ENCODE measurements at regions not wholly inside any gene's neighbourhood (a gene's known extent, or its start where the extent isn't known, plus 50 kb on each side); places are given as distances from the start of the nearest gene placed in this dataset.

DNA sequence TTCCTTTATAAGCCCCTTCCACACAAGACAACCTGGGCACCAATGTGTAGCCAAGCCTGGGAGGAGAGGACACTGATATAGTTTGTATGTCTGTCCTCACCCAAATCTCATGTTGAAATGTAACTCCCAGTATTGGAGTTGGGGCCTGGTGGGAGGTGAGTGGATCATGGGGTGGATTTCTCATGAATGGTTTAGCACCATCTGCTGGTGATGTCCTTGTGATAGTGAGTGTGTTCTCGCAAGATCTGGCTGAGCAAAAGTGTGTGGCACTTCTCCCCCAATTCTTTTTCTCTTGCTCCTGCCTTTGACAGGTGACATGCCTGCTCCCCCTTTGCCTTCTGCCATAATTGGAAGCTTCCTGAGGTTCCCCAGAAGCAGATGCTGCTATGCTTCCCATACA, 135.8 kb downstream of the USP31 start:
- TF ChIP-seq, protein P1, sequence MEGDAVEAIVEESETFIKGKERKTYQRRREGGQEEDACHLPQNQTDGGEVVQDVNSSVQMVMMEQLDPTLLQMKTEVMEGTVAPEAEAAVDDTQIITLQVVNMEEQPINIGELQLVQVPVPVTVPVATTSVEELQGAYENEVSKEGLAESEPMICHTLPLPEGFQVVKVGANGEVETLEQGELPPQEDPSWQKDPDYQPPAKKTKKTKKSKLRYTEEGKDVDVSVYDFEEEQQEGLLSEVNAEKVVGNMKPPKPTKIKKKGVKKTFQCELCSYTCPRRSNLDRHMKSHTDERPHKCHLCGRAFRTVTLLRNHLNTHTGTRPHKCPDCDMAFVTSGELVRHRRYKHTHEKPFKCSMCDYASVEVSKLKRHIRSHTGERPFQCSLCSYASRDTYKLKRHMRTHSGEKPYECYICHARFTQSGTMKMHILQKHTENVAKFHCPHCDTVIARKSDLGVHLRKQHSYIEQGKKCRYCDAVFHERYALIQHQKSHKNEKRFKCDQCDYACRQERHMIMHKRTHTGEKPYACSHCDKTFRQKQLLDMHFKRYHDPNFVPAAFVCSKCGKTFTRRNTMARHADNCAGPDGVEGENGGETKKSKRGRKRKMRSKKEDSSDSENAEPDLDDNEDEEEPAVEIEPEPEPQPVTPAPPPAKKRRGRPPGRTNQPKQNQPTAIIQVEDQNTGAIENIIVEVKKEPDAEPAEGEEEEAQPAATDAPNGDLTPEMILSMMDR (IDR thresholded peaks at IDR 0.05), result no peak
- TF ChIP-seq POLR2A (IDR thresholded peaks at IDR 0.05) (no peak), EP300 (IDR thresholded peaks at IDR 0.05) (no peak), POLR2AphosphoS5 (IDR thresholded peaks at IDR 0.05) (no peak)
